HG03103 (cell line): ENCODE measurements at regions not wholly inside any gene's neighbourhood (a gene's known extent, or its start where the extent isn't known, plus 50 kb on each side); places are given as distances from the start of the nearest gene placed in this dataset.
A peak's percentile ranks its signal among the peaks of the same experiment; 100 is the strongest.
"Not testable (repeated sequence)": the region's sequence is repeated elsewhere in the genome, so short reads cannot be mapped to it uniquely, and the experiment has no call there.

Experiments
- ATAC-seq: cut with Tn5 transposase; IDR thresholded peaks from one replicate; pipeline ENCODE4 v1.9.1; 2021; ENCODE audit warnings: low read depth; ENCODE audit not compliant: unreplicated experiment

DNA sequence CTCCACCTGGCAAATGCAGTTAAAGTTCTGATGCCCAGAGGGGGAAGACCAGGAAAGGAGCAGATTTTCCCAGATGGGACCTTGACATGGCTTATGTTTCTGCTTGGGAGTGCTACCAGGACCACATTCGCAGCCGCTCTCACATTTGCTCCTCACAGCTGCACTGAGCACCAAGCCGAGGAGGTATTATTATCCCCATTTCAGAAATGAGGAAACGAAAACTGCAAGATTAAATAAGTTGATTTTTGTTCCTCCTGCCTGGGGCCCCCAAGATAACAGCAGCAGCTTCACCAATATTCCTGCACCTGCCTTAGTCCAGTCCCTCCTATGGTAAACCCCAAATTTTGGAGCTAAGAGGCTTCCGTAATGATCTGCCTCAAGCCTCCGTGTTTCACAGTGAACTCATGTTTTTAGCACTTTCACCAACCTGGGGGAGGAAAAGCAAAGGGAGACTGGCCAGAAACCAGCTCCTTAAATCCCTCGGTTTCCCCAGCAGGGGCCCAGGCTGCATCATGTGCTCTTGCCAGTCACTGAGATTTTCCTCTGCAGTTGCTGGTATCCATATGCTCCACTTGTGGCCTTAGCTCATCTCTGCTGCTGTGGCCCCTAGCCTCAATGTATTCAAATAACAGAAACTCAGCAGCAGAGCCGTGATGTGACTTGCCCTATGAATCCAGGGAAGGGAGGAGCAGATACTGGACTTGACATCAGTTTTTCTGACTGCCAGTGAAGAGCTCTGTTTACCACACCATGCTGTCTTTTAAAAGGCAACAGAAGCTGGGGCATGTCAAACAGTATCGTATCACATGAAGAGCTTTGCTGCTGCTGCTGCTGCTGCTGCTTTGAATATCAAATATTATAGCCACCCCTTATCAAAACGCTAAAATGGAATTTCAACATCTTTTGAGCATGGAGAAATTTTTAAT, 95.5 kb upstream of the KLHL13 start:
- ATAC-seq, result peak; percentile 46

DNA sequence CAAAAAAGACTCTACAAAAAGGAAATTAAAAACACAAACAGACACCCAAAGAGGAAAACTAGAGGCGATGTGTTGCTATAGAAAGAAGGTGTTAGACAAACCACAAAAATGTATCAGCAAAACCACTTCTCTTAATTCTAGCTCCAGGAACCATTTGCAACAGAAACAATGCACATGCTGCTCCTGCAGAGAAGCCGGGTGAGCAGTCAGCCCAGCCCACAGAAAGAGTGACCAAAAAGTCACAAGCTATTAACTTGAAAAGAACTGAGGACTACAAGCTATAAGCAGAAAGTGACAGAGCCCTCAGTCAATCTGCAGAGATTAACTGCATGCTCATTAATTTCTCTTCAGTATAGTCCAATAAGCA, 96.2 kb upstream of the KLHL13 start:
- peak; percentile 77 for ATAC-seq

DNA sequence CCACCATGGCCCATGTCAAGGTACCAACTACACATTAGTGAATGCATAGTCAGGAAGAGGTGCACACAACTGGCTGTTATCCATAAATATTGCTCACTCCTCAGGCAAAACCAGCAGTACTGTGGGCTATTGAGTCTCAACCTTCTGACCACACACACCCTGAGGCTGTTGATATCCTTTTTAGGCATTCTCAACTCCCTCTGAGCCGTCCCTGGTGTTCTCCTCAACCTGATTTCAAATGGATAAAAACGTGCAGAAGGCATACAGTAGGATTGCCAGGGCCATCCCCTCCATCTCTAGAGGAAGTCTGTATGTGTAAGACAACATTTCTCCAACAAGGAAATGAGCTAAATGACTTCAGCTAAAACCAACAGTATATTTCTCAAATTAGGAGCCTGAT, 98.7 kb upstream of the KLHL13 start:
- ATAC-seq, result no peak

DNA sequence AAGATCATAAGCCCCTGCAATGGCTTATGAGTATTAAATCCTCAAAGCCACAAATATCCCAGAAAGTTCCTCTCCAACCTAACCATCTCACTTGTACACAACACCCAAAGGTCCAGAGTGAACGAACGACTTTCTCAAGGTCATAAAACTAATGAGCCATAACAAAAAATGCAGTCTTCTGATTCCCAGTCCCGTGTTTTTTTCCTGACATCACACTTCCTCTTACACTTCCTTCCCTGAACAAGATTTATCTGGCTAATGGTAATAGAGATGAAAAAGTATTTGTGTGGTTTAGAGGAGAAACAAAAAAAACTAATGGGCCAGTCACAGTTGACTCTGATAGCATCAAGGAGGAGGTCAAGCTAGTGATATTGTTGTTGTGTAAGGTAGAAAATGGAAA, 99.5 kb upstream of the KLHL13 start:
- no peak for ATAC-seq

DNA sequence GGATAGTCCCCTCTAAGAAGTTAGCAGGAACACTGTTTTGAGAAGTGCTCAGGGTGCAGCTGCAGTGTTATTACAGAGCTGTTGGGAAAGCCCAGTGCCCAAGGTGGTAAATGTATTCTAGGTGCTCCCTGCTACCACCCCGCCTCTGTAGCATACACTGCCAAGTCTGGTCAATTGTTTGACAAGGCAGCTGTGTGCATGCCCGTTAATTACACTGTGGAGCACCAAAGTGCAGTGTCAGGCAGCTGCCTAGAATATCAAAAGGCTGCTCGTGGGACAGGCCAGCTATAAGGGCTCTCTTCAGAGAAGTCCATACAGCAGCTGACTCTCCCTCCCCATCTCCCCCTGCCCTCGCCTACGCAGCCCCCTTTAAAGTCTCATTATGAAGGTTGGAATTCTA, 99.9 kb upstream of the KLHL13 start:
- no peak for ATAC-seq

DNA sequence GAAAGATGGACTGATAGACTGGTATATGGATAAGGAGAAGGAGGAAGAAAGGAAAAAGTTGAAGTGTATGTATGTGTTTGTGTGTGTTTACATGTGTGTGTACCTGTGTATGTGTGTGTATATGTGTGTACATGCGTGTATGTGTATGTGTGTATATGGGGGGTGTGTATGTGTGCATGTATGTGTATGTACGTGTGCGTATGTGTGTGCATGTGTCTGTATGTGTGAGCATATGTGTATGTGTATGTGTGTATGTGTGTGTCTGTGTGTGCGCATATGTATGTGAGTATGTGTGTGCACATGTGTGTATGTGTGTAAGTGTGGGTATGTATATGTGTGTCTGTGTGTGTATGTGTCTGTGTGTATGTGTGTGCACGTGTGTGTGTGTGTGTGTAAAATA, 101.5 kb upstream of the KLHL13 start:
- ATAC-seq, result no peak

DNA sequence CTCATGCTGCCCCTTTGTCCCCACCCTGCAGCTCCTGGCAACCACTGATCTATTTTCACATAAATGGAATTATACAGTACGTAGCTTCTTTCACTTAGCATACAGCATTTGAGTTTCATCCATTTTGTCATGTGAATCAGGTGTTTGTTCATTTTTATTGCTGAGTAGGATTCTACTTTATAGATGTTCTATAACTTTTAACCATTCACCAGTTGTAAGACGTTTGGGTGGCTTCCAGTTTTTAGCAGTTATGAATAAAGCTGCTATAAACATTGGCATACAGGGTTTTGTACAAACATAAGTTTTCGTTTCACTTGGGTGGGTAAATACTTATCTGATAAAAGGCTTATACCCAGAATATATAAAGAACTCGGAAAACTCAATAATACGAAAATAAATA, 102.3 kb upstream of the KLHL13 start:
- ATAC-seq, result no peak

DNA sequence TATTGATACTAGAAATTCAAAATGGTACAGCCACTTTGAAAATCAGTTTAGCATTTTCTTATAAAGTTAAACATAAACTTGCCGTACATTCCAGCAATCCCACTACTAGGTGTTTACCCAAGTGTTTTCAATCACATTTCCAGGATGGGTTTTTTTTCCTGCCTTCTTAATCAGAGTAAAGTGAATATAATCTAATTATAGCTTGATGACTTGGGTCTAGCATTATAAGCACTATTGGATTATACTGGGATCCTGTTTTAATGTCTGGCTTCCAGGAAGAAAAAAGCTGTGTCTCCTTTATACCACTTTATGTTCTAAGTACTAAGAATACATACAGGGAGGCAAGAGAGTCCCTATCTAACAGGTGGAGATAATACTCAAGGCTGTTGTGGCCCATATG, 103.3 kb upstream of the KLHL13 start:
- no peak for ATAC-seq

DNA sequence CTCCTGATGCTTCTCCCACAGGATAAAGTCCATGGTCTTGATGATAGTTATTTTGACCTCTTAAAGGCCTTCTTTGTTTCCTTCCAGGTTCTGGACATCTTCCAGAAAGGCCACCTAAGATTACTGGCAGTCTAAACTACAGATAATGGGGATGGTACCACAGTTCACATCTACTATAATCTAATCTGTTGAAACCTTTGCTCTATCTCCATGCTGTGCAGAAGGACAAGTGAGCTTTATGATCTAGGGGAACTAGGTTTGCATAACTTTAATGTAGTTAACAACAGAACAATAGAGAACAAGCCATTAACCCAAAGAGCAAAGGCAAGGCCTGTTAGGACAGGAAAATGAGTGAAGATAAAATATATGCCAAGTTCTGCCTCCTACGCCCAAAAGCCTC, 103.9 kb upstream of the KLHL13 start:
- ATAC-seq, result no peak

DNA sequence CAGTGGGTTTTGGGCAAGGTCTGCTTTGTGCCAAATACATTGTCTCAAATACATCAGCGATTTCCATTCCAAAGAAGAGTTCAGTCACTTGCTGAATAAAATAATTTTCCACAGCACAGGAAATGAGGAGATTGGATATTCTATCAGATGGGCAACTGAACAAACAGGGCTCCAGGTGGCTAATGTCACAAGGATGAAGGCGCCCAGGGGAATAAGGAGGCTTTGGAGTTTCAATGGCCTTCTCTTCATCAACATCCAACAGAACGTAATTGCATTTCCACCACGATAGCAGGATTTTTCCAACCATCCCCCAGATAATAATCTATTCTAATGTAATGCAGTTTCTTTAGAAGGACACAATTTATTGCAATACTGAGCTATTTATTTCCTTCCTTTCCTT, 104.7 kb upstream of the KLHL13 start:
- no peak for ATAC-seq

DNA sequence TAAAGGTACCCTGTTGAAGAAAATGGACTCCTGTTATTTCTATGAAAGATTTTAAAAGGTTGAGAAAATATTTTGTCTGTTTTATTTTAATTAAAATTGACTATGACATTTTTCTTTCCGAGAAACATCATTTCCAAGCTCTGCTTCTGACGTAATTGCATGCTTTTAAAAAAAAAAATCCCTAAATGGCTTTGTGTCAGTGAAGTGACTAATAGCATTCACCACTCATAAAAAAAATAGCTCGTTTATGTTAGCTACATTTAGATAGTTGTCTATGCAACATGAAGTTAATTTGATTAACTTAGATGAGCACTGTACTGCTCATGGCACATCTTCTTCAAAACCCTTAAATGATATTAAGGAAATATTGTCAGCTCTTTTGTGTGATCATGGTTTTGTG, 105.1 kb upstream of the KLHL13 start:
- ATAC-seq, result no peak

DNA sequence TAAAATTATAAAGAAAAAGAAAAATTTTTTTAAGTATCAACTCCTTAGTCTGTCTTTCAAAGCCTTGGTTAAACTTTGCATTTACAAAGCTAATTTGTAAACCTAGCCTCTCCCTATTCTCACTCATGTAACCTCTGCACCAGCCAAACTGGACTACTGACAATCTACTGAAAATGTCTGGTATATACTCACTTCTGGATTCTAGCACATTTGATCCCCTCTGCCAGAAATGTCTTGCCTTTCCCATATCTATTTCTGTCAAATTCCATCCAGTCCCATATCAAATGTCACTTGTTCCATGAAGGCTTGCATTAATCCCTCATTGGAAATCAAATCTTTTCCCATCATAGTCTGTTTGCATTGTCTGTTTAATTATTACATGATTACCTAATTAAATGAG, 105.8 kb upstream of the KLHL13 start:
- no peak for ATAC-seq

DNA sequence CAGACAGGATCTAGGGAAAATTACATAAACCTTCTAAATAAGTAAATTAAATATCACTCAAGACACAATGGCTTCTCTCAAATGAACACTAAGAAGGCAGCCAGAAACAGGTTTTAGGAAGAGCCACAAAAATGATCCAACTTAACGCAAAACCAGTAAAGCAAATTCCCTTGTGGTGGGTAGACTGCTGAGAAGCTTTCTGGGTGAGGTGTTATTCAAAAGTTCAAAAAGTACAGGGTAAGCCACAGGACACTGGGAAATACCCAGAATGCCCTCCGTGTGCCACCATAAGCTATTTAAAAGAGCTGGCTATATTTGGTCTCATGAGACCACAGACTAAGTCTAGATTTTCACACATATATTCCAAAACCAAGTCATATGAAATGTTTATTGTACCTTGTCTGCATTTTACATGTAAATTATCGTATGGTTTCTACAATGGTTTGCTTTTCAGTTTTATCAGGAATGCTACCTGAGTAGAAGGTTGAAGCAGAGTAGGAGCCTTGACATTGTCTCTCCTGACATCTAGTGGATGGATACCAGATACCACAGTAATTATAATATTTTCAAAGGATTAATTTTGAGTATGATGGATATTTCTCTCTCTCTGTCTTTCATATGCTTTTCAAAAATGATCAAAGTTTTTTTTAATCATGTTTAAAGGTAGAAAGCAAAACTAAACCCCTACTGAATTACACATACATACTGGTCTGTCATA, 109.3 kb upstream of the KLHL13 start:
- no peak for ATAC-seq

DNA sequence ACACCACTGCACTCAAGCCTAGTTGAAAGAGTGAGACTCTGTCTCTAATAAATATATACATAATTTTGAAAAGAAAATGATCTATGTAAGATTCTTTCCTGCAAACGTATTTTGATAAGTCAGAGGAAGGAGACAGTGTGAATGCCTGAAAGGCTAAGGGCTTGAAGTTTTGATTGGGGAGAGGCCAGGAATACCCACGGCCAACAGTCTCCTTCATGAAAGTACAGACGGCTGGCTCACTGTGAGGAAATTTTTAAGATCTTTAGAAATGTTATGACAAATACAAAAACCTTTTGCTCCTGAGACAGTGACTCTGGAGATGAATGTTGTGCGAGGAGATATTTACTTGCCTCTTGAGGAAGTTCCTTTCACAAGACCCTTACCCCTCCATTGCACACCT, 111.4 kb upstream of the KLHL13 start:
- no peak for ATAC-seq

DNA sequence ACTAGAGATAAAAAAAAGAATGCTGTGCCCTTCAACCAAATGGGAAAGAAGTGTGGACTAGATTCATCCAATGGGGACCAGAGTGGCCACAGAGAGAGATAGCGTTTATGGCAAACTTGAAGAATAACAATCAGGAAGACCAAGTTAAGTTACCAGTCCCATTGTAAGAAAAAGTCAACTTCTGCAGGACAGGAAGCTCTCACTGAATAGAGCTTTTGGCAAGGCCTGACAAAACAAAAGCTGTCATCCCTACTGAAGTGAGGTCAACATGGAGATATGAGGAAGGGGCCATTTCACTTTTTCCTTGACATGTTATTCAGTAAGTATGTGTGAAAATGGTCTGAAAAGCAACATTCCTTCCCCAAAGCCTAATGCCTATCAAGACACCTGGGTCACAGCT, 111.8 kb upstream of the KLHL13 start:
- ATAC-seq, result no peak

DNA sequence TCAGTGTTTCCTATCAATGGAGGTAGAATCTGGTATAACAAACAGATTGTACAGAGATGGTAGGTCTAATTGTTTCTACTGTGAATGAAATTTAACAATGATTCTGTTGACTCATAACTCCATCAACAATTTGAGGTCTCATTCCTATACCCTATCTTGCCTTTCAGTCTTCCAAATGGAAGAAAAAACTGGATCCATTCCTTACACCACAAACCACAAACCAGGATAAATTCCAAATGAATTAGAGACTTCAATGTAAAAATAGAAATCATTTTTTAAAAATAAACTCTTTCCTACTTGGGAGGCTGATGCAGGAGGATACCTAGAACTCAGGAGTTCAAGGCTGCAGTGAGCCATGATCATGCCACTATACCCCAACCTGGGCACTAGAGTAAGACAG, 114.4 kb upstream of the WDR44 start:
- no peak for ATAC-seq

DNA sequence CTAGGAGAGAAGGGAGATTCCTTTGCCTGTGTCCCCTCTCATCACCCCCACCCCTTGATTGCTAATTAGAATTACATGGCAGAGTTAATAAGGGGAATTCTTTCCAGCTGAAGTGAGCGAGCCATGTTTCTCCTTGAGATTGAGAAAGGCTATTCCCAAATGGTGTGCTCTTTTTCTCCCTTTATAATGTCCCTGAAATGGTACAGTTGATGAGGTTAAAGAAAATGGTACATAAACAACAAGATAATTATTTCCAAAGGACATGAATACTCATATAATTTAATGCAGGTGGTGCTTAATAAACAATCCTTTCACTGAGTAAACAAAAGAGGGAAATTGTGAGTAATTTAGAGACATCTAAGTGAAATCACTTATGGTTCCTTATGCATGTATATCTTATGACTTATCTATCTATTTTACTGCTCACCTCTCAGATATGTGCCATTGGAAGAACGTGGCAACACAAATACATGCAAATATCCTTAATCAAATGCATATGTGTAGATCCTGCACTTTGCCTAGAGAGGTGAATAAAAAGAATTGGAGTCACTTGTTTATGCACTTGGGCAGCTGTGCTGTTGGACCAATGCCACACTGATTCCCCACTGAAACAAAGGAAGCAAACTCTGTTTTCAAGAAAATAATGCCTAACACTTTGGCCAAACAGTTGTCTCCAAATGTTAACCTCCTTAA, 106.6 kb upstream of the WDR44 start:
- no peak for ATAC-seq

DNA sequence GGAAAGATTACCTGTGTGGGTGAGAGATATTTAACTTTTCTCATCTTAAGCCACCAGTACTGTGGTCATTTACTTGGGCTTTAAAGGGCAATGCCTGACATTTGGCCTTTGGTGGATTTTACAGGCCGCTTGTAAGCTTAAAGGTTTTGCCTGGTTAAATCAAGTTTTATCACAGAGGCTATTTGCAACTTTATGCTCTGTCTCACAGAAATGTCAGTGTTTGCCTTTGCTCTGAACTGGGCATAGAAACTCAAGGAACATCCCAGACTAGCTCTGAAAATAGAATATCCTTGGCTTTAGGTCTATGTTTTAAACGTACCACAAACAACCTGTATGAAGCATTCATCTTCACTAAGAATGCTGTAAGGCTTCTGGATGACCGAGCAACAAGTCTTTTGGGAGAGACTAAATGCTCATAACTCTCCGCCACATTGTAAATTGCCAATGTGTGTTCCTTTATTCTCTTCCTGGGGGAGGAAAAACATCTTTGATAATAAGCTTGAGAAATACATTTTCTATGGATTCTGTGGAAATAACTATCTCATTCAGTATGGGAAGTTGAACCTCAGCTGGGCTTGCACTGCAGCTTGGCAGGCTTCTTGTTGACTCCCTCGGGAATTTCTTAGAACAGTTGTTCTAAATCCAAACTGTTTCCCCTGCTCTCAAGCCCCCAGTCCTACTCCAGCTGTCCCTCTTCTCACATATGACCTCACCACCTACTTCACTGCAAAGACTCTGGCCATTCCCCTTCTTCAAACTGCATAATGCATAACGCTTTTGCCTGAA, 105.8 kb upstream of the WDR44 start:
- no peak for ATAC-seq

DNA sequence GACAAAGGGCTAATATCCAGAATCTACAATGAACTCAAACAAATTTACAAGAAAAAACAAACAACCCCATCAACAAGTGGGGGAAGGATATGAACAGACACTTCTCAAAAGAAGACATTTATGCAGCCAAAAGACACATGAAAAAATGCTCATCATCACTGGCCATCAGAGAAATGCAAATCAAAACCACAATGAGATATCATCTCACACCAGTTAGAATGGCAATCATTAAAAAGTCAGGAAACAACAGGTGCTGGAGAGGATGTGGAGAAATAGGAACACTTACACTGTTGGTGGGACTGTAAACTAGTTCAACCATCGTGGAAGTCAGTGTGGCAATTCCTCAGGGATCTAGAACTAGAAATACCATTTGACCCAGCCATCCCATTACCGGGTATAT, 98.9 kb upstream of the WDR44 start:
- not testable (repeated sequence) for ATAC-seq

DNA sequence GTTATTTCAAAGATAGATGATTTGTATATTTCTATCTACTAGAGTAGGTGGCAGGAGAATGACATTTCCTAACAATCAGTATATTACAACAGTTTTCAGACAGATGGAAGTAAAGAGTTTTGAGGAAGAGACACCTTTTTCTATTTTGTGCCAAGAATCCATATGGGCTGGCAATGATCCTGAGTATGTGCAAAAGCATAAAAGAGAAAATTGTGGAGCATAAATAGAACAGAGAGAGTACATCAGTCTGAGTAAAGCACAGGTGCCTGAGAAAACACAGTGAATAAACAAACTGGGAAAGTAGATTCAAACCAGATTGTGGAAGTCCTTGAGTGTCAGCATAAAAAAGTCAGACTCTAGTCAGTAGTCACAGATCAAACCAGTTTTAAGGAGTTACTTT, 96.8 kb upstream of the WDR44 start:
- no peak for ATAC-seq

DNA sequence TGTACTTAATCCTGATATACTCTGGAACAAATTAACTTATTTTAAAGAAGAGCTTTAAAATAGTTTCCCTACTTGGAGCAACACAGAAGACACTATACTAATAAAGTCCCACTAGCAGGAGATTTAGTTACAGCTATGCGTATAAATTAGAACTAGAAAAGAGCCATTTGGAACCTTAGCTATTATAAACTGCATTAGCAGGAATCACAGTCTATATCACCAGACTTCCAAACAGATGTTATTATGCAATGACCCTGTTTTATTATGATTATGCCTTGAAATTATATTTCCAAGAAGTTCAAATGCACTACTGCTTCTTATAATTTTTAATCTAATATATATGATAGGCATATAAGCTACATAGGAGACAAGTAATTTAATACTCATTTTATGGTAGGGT, 95.5 kb upstream of the WDR44 start:
- ATAC-seq, result no peak
